ENCODE measurements at regions not wholly inside any gene's neighbourhood (a gene's known extent, or its start where the extent isn't known, plus 50 kb on each side); places are given as distances from the start of the nearest gene placed in this dataset.
A peak's percentile ranks its signal among the peaks of the same experiment; 100 is the strongest.

GRCh38 chr2:9140645-9141044 is 66.0 kb upstream of the ASAP2 start:
- TF ChIP-seq POLR2A (IDR thresholded peaks at IDR 0.05) (no peak), CTCF (IDR thresholded peaks at IDR 0.05) (no peak)
- H3K4me1 ChIP-seq: peaks cover 9% of the 10 kb centered on the region
- DNase-seq: no peak
- intact Hi-C loops (cut with DNase I; ENCODE audit: low total_unique reads): no loop called here
- H3K36me3 ChIP-seq (ENCODE audit: low read depth, missing control alignments): no peaks in the 10 kb centered on the region
- H3K4me3 ChIP-seq: no peak overlapping the region
- no peak overlapping the region for H3K27ac ChIP-seq
- no peaks in the 10 kb centered on the region for H3K27me3 ChIP-seq
- H3K9me3 ChIP-seq: no peaks in the 10 kb centered on the region
- WGBS, 2 donors: 65 to 76% methylated on average over 7 of the region's 7 CpGs

- peak; percentile 47 to 75 (median 72) for TF ChIP-seq CTCF (IDR thresholded peaks at IDR 0.05)
- TF ChIP-seq POLR2A (IDR thresholded peaks at IDR 0.05): no peak
- peaks cover 9% of the 10 kb centered on the region for H3K4me1 ChIP-seq
- H3K27me3 ChIP-seq: no peaks in the 10 kb centered on the region
- no peak overlapping the region for H3K27ac ChIP-seq
- 54 to 56% methylated on average over 19 of the region's 19 CpGs for WGBS, 2 donors
- H3K9me3 ChIP-seq: no peaks in the 10 kb centered on the region
- intact Hi-C loops (cut with DNase I; ENCODE audit: low total_unique reads): no loop called here
- H3K4me3 ChIP-seq: no peak overlapping the region
- DNase-seq: peak; percentile 84
- H3K36me3 ChIP-seq (ENCODE audit: low read depth, missing control alignments): no peaks in the 10 kb centered on the region
These were observed 66.8 kb upstream of the ASAP2 start for GRCh38 chr2:9139491-9140443.

- no peaks in the 10 kb centered on the region for H3K27me3 ChIP-seq
- intact Hi-C loops (cut with DNase I; ENCODE audit: low total_unique reads): no loop called here
- TF ChIP-seq POLR2A (IDR thresholded peaks at IDR 0.05): no peak
- TF ChIP-seq CTCF (IDR thresholded peaks at IDR 0.05): no peak
These were observed 69.0 kb upstream of the ASAP2 start for GRCh38 chr2:9137379-9138150.

GRCh38 chr2:9135822-9136558 is 70.6 kb upstream of the ASAP2 start:
- no peak for TF ChIP-seq CTCF (IDR thresholded peaks at IDR 0.05)
- TF ChIP-seq POLR2A (IDR thresholded peaks at IDR 0.05): no peak
- H3K27ac ChIP-seq: no peak overlapping the region
- 93 to 96% methylated on average over 15 of the region's 15 CpGs for whole genome bisulfite sequencing, 2 donors
- peaks cover 9% of the 10 kb centered on the region for H3K4me1 ChIP-seq
- no peaks in the 10 kb centered on the region for H3K36me3 ChIP-seq (ENCODE audit: low read depth, missing control alignments)
- H3K27me3 ChIP-seq: no peaks in the 10 kb centered on the region
- no peaks in the 10 kb centered on the region for H3K9me3 ChIP-seq
- intact Hi-C loops (cut with DNase I; ENCODE audit: low total_unique reads): no loop called here
- H3K4me3 ChIP-seq: no peak overlapping the region
- DNase-seq: no peak

More at GRCh38 chr2:9137379-9138150, 69.0 kb upstream of the ASAP2 start:
- 85 to 89% methylated on average over 18 to 24 of the region's 24 CpGs for WGBS, 2 donors
- Histone ChIP-seq H3K36me3 (ENCODE audit: low read depth, missing control alignments) (no peaks in the 10 kb centered on the region), H3K27ac (no peak overlapping the region), H3K4me1 (peaks cover 9% of the 10 kb centered on the region), H3K4me3 (no peak overlapping the region), H3K9me3 (no peaks in the 10 kb centered on the region)
- DNase-seq: no peak

Data from testis (tissue), 2 donors.